OCI-LY1 (cell line): ENCODE measurements at regions not wholly inside any gene's neighbourhood (a gene's known extent, or its start where the extent isn't known, plus 50 kb on each side); places are given as distances from the start of the nearest gene placed in this dataset.

Source experiments
- CTCF ChIP-seq: fragments of 200-600 bp; sonication (generic), shearing (Covaris generic); IDR thresholded peaks from 2 replicates; pipeline ENCODE4 v1.5.1; 2017; ENCODE audit warnings: mild to moderate bottlenecking, antibody characterized with exemption, low read length, moderate library complexity, mixed read lengths
- EZH2 ChIP-seq: fragments of 200-600 bp; sonication (generic), shearing (Covaris generic); IDR thresholded peaks from 2 replicates; pipeline ENCODE4 v1.8.0; 2017; ENCODE audit warnings: borderline replicate concordance, mixed run types, mild to moderate bottlenecking, antibody characterized with exemption, low read length, moderate library complexity, mixed read lengths

- TF ChIP-seq CTCF (no peak), EZH2 (no peak)
These were observed 276.2 kb downstream of the NPIPA8 start for GRCh38 chr16:18060351-18060750.
